GM19023 (cell line): ENCODE measurements at regions not wholly inside any gene's neighbourhood (a gene's known extent, or its start where the extent isn't known, plus 50 kb on each side); places are given as distances from the start of the nearest gene placed in this dataset.

Experiments
- ATAC-seq: cut with Tn5 transposase; IDR thresholded peaks from one replicate; pipeline ENCODE4 v1.9.1; 2021; ENCODE audit warnings: mild to moderate bottlenecking, moderate library complexity; ENCODE audit not compliant: unreplicated experiment

DNA sequence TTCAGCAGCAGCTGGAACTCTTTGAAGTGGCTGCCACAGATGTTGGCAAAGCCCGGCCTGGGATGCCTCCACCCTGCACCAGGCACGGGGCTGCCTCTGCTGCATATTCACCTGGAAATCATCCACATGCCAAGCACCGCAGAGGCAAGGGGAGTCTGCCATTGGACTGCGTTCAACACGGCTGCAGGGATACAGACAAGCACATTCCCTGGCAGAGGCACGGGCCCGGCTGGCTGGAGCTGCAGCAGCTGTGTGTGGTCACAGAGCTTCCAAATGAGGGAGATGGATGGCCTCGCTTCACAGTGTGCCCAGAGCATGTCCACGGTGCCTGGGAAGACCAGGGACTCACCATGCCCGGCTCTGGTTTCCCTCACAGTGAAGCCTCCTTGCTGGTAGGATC lies 1378.9 kb downstream of the TBC1D22A start:
- no peak for ATAC-seq

DNA sequence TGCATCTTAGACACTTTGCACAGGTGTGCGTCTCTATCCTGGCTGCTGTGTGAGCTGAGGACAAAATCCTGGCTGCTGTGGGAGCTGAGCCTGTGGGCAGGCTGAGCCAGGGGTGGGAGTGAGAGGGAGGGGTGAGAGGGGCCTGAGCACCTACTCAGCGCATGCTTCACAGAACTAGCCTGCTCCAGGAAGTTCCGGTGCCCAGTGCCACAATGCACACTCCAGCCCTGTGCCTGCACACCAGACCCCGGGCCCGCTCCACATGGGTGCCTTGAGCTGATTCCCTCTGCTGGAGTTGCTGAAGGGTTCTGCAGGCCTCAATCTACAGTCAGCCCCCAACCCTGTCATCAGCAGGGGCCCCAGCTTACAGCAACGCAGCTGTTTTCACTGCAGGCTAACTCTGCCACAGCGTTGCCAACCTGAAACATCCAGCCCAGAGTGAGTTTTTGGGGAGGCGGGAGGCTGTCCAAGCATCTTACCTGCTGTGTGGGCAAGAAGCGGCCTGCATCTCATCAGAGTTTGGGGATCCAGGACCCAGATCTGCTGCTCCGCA lies 1377.9 kb downstream of the TBC1D22A start:
- ATAC-seq, result no peak

DNA sequence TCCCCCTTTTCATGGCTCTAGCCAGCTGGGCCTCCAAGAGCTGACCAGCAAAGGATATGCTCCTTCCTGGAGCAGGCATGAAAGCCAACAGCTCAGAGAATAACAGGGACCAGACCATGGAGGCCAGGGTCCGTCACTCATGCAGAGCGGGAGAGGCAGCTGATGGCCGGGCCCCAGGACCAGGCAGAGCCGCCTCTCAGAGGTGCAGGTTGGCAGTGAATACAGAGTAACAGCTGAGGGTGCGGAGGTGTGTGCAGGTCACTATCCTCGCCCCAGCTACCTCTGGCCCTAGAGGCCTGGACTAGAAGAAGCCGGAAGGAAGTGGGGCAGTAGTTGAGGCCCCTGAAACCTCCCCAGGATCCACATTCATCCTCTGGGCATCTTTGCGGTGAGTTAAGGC lies 1377.3 kb downstream of the TBC1D22A start:
- ATAC-seq, result no peak

DNA sequence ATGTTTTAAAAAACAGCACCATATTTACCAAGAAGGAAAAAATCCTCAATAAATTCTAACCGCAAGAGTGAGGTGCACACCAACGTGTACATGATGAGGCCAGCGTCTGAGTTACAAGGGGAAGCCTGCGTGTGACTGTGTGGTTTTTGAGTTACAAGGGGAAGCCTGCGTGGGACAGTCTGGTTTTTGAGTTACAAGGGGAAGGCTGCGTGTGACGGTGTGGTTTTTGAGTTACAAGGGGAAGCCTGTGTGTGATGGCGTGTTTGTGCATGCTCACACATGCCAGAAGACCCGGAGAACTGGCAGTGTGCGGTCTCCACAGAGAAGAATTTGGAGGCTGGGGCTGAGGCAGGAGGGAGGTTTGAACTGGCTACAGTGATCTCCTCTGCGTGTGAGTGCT lies 1376.4 kb downstream of the TBC1D22A start:
- no peak for ATAC-seq

DNA sequence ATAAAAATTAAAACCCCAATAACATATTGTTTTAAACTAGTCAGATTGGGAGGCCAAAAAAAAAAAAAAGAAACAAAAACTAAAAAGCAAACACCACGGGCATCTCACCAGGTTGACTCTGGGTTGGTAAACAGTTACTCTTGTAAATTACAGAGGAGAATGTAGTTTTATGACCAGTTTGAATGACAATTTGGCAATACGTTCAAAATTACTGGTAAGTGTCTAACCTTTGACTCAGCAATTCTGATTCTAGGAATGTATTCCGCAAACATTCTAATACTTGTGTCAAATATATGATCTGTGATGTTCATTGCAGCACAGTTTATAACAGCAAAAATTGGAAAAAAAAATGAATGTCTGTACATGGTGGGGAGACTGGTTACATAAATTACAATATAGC lies 1376.0 kb downstream of the TBC1D22A start:
- no peak for ATAC-seq

DNA sequence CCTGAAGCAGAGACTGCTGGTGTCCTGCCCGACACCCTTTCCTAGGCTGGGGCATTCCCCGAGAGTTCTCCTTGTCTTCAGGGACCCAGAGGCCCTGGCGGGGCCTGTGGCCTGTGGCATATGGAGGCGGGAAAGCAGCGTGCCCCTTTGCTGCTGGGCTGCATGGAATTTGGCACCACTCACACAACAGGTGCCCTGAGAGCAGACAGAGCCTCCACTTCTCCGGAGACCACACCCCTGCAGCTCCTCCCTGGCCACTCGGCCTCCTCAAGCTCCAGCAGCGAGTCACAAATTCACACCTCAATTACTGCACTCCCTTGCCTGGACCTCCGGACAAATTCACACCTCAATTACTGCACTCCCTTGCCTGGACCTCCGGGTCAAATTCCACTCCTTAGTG lies 1375.2 kb downstream of the TBC1D22A start:
- no peak for ATAC-seq

DNA sequence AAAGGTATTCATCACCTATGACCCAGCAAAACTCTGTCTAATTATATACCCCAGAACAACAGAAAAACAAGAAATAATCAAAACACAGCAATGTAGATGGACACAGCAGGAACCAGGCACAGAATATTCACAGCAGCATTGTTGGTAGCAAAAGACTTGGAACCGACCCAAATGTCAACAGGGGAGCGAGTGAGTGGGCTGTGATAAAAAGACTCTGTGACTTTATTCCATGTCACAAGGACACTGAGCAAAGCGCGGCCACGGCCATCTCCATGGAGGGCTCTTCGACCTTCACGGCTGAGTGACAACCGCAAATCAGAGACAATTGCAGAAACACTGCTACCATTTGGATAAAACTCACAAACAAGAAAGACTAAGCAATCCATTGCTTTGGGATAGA lies 1373.1 kb downstream of the TBC1D22A start:
- no peak for ATAC-seq

DNA sequence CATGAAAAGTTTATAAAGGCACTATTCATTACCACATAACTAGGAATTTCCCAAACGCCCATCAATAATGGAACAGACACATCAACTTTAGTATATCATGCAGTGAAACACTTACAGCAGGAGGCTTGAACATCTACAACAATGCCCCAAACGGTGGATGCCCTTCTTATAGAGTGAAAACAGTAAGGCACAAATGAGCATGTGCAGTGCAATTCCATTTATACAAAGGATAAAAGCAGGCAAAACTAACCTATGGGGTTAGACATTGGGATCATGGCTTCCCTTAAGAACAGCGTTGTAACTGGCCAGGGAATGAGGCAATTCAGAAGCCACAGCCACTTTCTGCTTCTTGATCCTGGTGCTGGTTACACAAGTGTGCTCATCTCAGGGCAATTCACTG lies 1363.0 kb downstream of the TBC1D22A start:
- no peak for ATAC-seq

DNA sequence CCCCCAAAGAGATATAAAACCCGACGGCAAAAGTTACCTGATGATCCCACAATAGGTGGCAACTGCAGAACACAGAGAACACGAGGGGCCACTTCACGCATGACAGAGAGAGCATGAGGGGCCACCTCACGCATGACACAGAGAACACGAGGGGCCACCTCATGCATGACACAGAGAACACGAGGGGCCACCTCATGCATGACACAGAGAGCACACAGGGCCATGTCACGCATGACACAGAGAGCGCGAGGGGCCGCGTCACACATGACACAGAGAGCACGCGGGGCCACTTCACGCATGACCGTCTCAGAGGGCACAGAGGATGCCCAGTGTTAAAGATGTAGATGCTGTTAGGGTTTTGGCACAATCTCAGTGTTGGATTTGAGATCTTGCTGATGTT lies 1359.5 kb downstream of the TBC1D22A start:
- ATAC-seq, result no peak

DNA sequence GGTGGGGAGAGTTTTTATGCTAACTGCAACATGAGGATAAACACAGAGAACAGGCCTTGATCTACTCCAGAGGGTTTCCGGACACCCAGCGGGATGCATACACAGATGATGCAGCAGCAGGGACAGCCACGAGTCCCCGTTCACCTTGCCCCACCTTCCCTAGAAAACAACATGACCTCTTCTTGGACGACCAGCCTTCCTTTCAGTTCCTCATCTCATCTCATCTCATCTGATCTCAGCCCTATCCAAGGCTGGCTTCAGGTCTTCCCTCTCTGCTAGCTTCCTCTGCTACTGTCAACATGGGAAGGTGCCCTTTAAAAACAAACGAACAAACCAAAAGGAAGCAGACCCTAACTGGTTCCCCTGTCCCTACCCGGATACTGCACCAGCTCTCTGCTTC lies 1356.2 kb downstream of the TBC1D22A start:
- no peak for ATAC-seq

DNA sequence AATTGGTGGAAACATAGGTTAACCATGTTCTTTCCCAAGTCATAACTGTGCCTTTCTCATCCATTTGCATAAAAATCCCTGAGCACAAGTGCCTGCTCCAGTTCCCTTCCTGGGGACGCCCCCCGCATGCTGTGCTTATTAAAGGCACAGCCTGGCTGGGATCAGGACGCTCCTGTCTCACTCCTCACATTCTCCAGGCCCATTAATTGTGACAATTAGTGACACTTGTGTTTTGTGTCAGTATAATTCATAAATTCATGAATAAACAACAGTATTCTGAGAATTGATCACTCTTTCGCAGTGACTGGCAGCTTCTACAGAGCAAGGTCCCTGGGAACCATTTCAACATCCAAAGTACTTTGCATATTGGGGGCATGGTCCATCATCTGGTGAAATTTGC lies 1354.4 kb downstream of the TBC1D22A start:
- no peak for ATAC-seq

DNA sequence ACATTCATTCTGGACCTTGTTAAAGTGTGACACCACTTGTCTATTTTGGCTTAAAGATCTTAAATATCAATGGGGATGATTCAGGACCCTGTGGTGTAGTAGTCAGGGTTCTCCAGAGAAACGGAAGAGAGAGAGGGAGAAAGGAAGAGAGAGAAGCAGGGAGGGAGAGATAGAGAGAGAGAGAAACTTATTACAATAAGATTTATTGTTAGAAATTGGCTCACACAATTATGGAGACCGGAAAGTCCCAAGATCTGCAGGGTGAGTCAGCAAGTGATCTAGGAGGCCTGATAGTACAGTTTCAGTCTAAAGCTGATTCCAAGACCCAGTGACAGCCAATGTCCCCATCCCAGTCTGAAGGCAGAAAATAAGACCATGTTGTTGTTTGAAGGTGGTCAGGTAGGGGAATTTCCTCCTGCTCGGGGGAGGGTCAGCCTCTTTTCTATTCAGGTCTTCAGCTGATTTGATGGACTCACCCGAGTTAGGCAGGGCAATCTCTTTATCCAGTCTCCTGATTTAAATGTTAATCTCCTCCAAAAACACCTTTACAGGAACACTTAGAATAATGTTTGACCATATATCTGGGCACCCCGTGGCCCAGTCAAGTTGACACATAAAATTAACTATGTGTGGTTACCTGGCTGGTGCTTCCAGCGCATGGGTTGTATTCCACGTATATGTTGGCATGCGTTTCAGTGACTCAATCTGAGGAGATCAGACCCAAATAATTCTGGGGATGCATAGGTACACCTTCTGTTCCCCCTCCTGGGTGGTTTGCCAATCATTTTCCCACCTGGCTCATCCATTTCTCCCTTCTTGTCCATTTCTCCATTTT lies 1350.5 kb downstream of the TBC1D22A start:
- no peak for ATAC-seq

DNA sequence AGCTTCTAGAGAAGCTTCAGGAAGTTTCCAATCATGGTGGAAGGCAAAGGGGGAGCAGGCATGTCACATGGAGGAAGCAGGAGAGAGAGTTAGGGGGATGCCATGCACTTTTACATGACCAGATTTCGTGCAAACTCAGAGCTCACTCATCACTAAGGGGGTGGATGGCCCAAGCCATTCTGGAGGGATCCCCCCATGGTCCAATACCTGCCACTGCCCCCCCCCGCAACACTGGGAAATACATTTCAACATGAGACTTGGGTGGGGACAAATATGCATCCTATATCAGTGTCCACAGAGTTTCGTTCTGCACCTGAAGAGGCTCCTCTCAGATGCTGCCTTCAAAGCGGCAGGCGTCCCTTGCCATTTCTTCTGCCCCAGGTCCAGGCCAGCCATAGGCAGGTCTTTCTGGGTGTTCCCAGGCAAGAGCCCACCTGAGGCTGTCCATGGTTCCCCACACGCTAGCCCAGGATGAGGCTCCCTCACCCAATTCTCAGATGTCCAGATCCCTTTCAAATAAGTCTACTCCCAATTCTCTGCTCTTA lies 1344.3 kb downstream of the TBC1D22A start:
- no peak for ATAC-seq

DNA sequence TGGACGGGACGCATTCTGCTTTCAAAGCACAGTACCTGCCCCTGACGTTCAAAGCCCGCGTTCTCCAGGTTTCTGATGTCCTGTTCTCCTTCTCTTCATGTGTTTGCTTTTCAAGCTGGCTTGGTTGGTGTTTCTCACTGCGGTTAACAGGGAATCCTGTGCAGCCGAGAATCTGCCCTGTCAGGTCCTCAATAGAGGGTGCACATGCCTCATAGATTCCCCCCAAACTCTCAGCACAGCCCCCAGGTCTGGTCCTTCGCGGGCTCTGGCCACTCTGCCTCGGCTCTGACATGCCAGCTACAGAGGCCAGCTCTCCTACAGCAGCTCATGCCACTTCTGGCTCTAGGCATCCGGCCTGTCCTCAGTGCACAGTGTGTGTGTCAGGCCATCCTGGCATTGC lies 1343.8 kb downstream of the TBC1D22A start:
- ATAC-seq, result no peak

DNA sequence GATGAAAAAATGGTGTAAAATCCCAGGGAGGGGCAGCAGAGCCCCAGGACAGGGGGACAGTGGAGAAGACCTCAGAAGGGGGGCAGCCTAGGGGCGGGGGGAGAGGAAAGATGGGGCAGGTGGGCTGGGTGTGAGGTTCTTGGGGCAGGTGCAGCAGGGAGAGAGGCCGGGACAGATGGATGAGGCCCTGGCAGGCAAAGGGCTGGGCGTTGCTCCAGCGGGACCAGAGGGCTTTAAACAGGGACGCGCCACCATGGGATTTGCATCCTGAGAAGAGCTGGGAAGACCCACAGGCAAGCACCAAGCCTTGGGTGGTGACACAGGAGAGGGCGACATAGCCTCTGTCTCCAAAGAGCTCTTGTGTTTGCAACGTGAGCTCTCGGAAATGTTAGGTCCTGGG lies 1342.8 kb downstream of the TBC1D22A start:
- no peak for ATAC-seq

DNA sequence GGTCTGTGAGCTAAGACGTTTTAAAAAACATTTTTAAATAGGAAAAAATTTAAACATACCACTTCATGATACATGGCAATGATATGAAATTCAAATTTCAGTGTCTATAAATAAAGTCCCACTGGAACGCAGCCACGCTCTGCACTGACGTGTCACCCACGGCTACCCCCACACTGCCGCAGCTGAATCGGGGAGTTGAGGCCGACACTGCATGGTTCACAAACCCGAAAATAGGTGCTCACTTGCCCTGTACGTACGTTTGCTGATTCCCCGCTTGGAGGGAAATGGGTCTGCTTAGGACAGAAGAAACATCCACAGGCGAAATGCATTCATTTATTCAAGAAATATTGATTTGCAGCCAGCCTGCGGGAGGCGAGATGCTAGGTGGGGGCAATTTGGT lies 1342.3 kb downstream of the TBC1D22A start:
- no peak for ATAC-seq

DNA sequence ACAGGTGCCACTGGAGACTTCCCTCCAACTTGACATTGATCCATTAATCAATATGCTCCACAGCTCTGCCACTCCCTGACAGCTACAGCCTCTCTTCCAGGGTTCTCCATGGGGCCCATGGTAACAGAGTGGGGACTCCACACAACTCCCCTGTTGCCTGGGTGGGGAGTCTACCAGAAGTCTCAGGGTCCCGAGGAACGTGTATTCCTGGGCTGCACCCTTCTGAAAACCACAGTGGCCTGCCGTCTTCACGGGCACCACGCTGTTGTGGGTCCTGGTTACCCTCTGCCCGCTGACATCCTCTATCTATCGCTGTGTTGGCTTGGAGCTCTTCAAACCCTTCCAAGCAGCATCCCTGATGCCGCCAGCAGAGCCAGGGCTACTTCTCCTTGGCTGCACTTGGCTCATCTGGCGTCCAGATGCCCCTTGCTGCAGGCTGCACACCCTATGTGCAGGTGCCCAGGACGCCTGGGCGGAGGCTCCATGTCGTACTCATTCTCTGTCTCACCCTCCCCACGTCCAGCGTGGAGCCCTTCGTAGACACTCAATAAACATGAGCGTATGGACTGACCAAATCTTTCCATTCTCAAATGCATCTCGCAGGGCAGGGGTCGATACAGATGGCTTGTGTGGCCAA lies 1341.8 kb downstream of the TBC1D22A start:
- ATAC-seq, result no peak

DNA sequence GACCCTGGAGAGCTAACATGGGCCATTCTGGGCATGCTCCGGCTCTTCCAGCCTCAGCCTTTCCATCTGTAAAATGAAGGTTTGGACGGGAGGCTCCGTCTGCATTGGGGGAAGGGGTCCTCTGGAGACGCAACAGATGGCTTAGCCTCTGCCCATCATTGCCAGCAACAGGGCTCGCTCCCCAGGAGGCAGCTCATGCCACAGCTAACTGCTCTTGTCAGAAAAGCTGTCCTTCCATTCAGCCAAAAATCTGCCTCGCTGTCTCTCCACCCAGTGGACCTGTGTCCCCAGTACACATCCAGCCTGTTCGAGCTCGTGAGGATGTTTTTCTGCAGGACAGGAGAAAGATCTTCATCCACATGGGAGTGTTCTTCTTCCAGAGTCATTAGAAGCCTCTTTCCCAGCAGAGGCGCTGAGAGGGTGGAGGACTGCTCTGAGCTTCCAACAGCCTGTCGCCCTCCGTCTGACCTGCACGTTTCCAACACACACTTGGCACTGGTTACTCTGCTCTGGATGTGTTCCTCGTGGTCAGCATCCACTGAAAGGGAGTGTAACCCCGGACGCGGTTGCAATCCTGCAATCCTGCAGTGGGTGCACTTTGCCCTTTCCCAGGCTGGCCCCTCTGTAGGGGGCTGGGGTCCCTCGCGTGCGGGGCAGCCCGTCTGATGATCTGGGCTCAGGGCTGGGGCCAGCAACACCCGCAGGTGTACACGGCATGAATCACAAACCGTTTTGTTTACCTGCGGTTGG lies 1340.9 kb downstream of the TBC1D22A start:
- ATAC-seq, result no peak

DNA sequence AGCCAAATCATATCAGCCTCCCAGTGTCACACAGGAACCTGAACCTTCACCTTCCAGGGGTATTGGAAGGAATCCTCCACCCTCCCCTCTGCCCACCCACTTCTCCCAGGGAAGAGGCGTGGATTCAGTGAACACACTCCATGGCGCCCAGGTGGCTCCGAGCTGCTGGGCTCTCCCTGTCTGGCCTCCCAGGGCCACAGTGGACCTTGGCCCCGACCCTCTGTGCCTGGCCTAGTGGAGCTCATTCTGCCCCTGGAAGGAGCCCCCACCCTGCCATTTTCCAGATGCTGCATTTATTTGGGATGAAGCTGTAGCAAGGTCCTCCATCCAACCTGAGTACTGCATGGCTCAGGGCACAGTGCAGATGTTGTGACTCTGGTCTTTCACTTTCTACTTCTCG lies 1340.1 kb downstream of the TBC1D22A start:
- ATAC-seq, result no peak

DNA sequence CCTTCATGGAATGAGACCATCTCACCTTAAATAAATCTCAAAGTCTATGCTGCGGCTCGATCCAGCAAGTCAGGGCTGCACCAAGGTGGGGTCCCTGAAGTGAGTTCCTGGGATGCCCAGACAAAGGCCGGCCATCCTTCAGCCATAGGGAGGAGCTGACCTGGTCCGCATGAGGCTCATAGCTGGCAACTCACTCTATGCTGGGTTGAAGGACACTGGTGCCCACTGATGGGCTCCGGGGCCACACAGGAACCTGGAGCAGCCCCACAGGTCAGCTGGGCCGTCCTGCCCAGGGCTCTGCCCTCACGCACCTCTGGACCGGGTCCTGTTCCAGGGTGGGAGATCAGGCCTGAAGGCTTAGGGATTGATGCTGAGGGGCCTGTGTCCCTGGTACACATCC lies 1339.3 kb downstream of the TBC1D22A start:
- ATAC-seq, result no peak

DNA sequence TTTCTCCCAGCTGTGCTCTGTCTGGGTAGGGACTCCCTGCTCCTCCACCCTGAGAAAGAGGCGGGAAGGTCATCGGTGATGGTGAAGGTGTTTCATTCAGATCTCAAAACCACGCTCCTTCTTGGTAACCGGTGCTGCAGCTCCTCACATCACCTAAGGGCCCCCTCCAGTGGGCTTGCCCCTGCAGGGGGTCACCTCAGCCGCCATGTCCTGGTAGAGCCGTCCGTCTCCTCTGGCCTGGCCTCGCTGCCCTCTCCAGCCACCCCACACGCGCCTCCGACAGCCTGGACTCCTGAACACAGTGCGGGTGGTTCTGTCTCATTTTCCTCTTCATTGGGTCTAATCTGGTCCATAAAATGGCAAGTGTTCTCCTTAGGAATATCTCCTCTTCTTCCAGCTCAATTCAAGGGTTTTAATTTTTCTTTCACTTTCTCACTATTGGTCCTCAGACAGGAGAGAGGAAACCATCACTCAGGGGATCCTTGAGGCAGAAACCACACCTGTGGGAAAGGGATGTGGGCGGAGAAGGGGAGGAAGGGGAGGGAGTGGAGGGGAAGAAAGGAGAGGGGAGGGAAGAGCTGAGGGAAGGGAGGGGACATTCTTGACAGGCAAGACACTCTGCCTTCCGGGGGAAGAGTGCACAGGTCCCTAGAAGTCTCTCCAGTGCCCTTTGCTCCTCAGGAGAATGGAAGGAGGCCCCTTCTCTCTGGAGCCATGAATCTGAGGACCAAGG lies 1338.4 kb downstream of the TBC1D22A start:
- ATAC-seq, result no peak
